Panc1 (cell line): ENCODE measurements at regions not wholly inside any gene's neighbourhood (a gene's known extent, or its start where the extent isn't known, plus 50 kb on each side); places are given as distances from the start of the nearest gene placed in this dataset.

ENCODE experiments used
- ATAC-seq: fragments of 200-7000 bp; cut with Tn5 transposase; 2 replicates; pipeline ENCODE4 v1.9.1; 2020; ENCODE audit warnings: mild to moderate bottlenecking, moderate library complexity
- BruUV-seq: library from RNA; stranded (reverse); fragments of 400-500 nt; replicated peaks from 2 replicates; lab custom pipeline; 2021; lab: Mats Ljungman, UMichigan
- CTCF ChIA-PET: fragments of 300-600 bp; sonication (Branson Sonifier 250); formaldehyde crosslinking; loops from one replicate; lab custom pipeline; 2022; ENCODE audit warnings: antibody characterized with exemption; lab: Charles Lee
- POLR2A ChIA-PET: fragments of 300-600 bp; sonication (Branson Sonifier 250); formaldehyde crosslinking; loops from one replicate; lab custom pipeline; 2022; ENCODE audit warnings: antibody characterized with exemption; lab: Charles Lee
- DNase-seq: peaks from one replicate; pipeline ENCODE4 v3.0.0-alpha.2; 2010; ENCODE audit warnings: low read depth, low spot score
- H3K27ac ChIP-seq: 2 replicates; pipeline ENCODE4 v1.5.1; 2011; ENCODE audit warnings: mild to moderate bottlenecking, low read length, inconsistent platforms
- H3K27me3 ChIP-seq: fragments of 200-500 bp; sonication (Bioruptor generic); 2 replicates; pipeline ENCODE4 v1.6.0; 2014; ENCODE audit warnings: low read length, inconsistent platforms; ENCODE audit not compliant: control insufficient read depth, insufficient read depth
- H3K36me3 ChIP-seq: fragments of 200-500 bp; sonication (Bioruptor generic); 2 replicates; pipeline ENCODE4 v1.5.1; 2014; ENCODE audit warnings: inconsistent platforms, mild to moderate bottlenecking, low read length, moderate library complexity; ENCODE audit not compliant: control insufficient read depth, insufficient read depth
- H3K4me1 ChIP-seq: 2 replicates; pipeline ENCODE4 v1.5.1; 2011; ENCODE audit warnings: inconsistent platforms, mild to moderate bottlenecking, low read length, moderate library complexity; ENCODE audit not compliant: control insufficient read depth, insufficient read depth
- H3K4me3 ChIP-seq, 2 experiments: 2 replicates each; pipeline ENCODE4 v1.5.1; 2011 to 2012; ENCODE audit warnings: low read depth in 2 of 2, low read length in 2 of 2, mild to moderate bottlenecking in 2 of 2, inconsistent platforms in 1 of 2, moderate library complexity in 1 of 2
- H3K9me3 ChIP-seq: fragments of 200-500 bp; sonication (Bioruptor generic); 2 replicates; pipeline ENCODE4 v1.5.1; 2014; ENCODE audit warnings: low read depth, mild to moderate bottlenecking, inconsistent platforms, low read length, moderate library complexity; ENCODE audit not compliant: control insufficient read depth, insufficient read depth
- POLR2AphosphoS5 ChIP-seq: IDR thresholded peaks from 2 replicates; pipeline ENCODE4 v1.6.1; 2012; ENCODE audit warnings: mild to moderate bottlenecking, low read depth, low read length, moderate library complexity
- SIN3A ChIP-seq: IDR thresholded peaks from 2 replicates; pipeline ENCODE4 v1.6.1; 2012; ENCODE audit warnings: low read depth, mild to moderate bottlenecking, low read length, moderate library complexity, borderline replicate concordance; ENCODE audit not compliant: insufficient read depth
- TCF7L2 ChIP-seq: IDR thresholded peaks from 2 replicates; pipeline ENCODE4 v1.6.1; 2011; ENCODE audit warnings: mild to moderate bottlenecking, low read depth, low read length, inconsistent platforms
- in situ Hi-C: cut with HindIII; loops from 2 replicates; pipeline ENCODE4 v1.10.0; 2016; ENCODE audit warnings: low sequenced_read_pairs, low pct_unique_long_range_greater_than_20kb
- intact Hi-C: fragments of 100-400 bp; cut with micrococcal nuclease; formaldehyde crosslinking; loops from one replicate; pipeline ENCODE4 v1.10.0; 2022; ENCODE audit not compliant: unreplicated experiment
- TF ChIP-seq, protein P1 (sequence below): fragments of 450-650 bp; IDR thresholded peaks from 2 replicates; pipeline ENCODE4 v1.5.1; 2017; ENCODE audit warnings: mild to moderate bottlenecking
- TF ChIP-seq, protein P2 (sequence below), 2 experiments: IDR thresholded peaks; 2 replicates each; pipeline ENCODE4 v1.6.1; 2011 to 2012; ENCODE audit warnings: low read depth in 2 of 2, control low read depth in 1 of 2, low read length in 1 of 2, mild to moderate bottlenecking in 1 of 2, moderate library complexity in 1 of 2; ENCODE audit not compliant: insufficient read depth in 1 of 2

DNA sequence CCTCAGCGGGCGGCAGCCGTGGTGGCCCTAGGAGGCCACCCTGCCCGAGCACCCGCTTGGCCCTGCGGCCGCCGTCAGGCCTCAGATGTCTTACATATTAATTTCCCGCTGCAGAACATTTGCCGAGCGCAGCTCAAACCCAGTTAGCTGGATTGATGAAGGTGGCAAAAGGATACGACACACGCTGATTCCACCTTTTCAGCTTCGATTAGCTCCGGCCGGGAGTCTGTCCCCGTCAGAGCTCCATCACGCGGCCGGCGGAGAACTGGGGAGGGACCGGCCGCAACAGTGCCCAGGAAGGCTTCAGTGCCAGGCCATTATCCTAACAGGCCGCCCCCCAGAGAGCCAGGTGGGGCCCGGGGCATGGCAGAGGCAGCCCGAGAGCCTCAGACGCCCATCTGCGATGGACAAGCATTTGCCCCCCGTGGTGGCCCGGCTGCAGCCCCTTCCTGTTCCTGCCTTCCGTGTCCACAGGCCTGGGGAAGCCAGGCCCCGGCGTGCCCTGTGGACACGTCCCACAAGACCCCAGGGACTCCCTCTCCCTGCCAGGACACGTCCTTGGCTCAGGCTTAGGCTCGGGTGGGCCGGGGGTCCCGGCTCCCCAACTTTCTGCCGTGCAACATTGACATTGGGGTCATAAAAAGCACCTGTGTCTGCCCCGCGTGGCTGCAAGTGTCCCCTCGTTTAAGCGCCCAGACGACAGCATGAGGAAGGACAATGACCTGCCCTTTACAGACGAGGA is 133.8 kb upstream of the NKX1-1 start:
- Histone ChIP-seq H3K27ac (no peak overlapping the region), H3K9me3 (no peaks in the 10 kb centered on the region), H3K4me1 (peaks cover 6% of the 10 kb centered on the region; the same call in 1 of the 2 replicates), H3K4me3 (no peak overlapping the region), H3K27me3 (no peaks in the 10 kb centered on the region), H3K36me3 (no peaks in the 10 kb centered on the region)
- in situ Hi-C loops (no loop called here), intact Hi-C loops (no loop called here)
- BruUV-seq: no TSS peak
- no peak for DNase-seq
- CTCF ChIA-PET: no interaction called here
- ATAC-seq: no peak
- POLR2A ChIA-PET: no interaction called here
- TF ChIP-seq POLR2AphosphoS5 (no peak), SIN3A (no peak), TCF7L2 (no peak)
- TF ChIP-seq, protein P1, sequence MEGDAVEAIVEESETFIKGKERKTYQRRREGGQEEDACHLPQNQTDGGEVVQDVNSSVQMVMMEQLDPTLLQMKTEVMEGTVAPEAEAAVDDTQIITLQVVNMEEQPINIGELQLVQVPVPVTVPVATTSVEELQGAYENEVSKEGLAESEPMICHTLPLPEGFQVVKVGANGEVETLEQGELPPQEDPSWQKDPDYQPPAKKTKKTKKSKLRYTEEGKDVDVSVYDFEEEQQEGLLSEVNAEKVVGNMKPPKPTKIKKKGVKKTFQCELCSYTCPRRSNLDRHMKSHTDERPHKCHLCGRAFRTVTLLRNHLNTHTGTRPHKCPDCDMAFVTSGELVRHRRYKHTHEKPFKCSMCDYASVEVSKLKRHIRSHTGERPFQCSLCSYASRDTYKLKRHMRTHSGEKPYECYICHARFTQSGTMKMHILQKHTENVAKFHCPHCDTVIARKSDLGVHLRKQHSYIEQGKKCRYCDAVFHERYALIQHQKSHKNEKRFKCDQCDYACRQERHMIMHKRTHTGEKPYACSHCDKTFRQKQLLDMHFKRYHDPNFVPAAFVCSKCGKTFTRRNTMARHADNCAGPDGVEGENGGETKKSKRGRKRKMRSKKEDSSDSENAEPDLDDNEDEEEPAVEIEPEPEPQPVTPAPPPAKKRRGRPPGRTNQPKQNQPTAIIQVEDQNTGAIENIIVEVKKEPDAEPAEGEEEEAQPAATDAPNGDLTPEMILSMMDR: no peak
- TF ChIP-seq, protein P2, sequence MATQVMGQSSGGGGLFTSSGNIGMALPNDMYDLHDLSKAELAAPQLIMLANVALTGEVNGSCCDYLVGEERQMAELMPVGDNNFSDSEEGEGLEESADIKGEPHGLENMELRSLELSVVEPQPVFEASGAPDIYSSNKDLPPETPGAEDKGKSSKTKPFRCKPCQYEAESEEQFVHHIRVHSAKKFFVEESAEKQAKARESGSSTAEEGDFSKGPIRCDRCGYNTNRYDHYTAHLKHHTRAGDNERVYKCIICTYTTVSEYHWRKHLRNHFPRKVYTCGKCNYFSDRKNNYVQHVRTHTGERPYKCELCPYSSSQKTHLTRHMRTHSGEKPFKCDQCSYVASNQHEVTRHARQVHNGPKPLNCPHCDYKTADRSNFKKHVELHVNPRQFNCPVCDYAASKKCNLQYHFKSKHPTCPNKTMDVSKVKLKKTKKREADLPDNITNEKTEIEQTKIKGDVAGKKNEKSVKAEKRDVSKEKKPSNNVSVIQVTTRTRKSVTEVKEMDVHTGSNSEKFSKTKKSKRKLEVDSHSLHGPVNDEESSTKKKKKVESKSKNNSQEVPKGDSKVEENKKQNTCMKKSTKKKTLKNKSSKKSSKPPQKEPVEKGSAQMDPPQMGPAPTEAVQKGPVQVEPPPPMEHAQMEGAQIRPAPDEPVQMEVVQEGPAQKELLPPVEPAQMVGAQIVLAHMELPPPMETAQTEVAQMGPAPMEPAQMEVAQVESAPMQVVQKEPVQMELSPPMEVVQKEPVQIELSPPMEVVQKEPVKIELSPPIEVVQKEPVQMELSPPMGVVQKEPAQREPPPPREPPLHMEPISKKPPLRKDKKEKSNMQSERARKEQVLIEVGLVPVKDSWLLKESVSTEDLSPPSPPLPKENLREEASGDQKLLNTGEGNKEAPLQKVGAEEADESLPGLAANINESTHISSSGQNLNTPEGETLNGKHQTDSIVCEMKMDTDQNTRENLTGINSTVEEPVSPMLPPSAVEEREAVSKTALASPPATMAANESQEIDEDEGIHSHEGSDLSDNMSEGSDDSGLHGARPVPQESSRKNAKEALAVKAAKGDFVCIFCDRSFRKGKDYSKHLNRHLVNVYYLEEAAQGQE (IDR thresholded peaks at IDR 0.05; ENCODE audit: insufficient read depth in 1 of 2, low read depth in 2 of 2, low read length in 1 of 2): no peak

DNA sequence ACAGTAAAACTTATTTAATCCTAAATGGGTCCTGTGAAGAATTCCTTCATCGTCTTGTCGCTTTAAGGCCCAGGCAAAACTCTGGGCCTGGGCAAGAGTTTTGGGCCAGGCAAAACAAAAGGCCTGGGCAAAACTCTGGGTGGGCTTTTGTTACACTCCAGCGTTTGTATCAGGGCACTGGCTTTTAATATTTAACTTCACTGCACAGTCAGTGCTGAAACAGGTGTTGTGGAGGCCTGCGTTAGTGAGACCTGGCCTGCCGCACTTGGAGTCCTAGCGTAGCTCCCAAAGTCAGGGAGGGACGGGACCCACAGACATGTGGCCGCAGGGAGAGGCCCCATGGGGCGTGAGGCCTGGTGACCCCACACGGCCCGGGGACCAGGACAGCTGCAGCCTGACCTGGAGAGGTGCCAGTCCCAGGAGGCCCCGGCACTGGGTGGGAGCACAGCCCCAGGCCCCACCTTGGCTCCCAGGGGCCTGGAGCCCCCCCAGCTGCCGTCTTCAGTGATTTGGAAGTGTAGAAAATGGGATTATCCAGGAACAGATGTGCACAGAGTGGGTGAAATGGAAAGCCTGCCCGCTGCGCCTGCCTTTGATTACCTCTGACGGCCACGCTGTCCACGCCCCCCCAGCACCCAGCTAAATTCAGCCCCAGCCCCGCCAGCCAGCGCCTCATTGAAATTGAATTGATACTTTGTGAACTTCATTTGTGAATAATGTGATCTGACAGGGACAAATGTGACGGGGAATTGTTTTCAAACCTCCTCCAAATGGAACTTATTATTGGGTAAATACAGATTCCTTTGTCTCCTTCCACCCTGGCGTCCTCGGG is 132.9 kb upstream of the NKX1-1 start:
- TF ChIP-seq, protein P1: no peak
- TF ChIP-seq SIN3A (no peak), TCF7L2 (no peak), POLR2AphosphoS5 (no peak)
- TF ChIP-seq, protein P2 (IDR thresholded peaks at IDR 0.05; ENCODE audit: insufficient read depth in 1 of 2, low read depth in 2 of 2, low read length in 1 of 2): no peak
- Histone ChIP-seq H3K27ac (no peak overlapping the region), H3K9me3 (no peaks in the 10 kb centered on the region), H3K27me3 (no peaks in the 10 kb centered on the region), H3K4me1 (no peaks in the 10 kb centered on the region), H3K4me3 (no peak overlapping the region), H3K36me3 (no peaks in the 10 kb centered on the region)
- no peak for DNase-seq
- in situ Hi-C loops: no loop called here
- no peak for ATAC-seq
- no TSS peak for BruUV-seq
- ChIA-PET POLR2A (no interaction called here), CTCF (no interaction called here)
- intact Hi-C loops: no loop called here
